NB4 (cell line): ENCODE measurements at regions not wholly inside any gene's neighbourhood (a gene's known extent, or its start where the extent isn't known, plus 50 kb on each side); places are given as distances from the start of the nearest gene placed in this dataset.

Experiments
- CTCF ChIP-seq: IDR thresholded peaks from one replicate; pipeline ENCODE4 v1.5.1; 2012; ENCODE audit warnings: low read depth, low read length
- POLR2A ChIP-seq: IDR thresholded peaks from 2 replicates; pipeline ENCODE4 v1.6.1; 2011; ENCODE audit warnings: mild to moderate bottlenecking; ENCODE audit not compliant: insufficient read length; ENCODE audit errors: extremely low read depth

DNA sequence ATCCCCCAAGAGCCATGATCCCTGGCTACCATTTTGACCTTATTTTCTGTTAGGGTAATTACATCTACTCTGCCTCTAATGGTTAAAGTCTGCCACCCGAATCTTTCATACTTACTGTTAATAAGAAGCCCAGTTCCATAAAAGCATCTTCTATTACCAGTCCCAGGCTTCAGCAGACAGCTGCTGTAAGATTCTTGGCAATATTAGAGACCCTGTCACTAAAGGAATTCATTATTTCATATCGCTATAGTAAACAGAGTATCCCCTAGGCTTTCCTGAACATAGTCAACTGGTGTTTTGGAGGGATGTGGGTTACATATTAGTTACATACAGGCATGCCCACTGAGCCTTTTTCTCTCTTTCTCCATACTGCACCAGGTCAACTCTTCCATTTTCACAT lies 608.7 kb upstream of the SEMA6A start:
- no peak for TF ChIP-seq POLR2A
- TF ChIP-seq CTCF = no peak
